A549 (cell line): ENCODE measurements at regions not wholly inside any gene's neighbourhood (a gene's known extent, or its start where the extent isn't known, plus 50 kb on each side); places are given as distances from the start of the nearest gene placed in this dataset.

ENCODE experiments used
- CHD2 ChIP-seq: fragments of 150-350 bp; IDR thresholded peaks from 2 replicates; pipeline ENCODE4 v1.6.1; 2014; ENCODE audit warnings: low read length; ENCODE audit not compliant: partially characterized antibody
- CHD4 ChIP-seq: fragments of 200-600 bp; sonication (generic); IDR thresholded peaks from 2 replicates; pipeline ENCODE4 v1.6.1; 2016; ENCODE audit warnings: antibody characterized with exemption, mild to moderate bottlenecking, borderline replicate concordance
- CTCF ChIP-seq: fragments of >200 bp; sonication (Bioruptor Twin); formaldehyde crosslinking; IDR thresholded peaks from 3 replicates; pipeline ENCODE4 v1.5.1; 2016
- NR3C1 ChIP-seq: fragments of >200 bp; sonication (Bioruptor Twin); formaldehyde crosslinking; IDR thresholded peaks from 3 replicates; pipeline ENCODE4 v1.6.1; 2017

- TF ChIP-seq CHD4 (no peak), NR3C1 (no peak), CTCF (no peak), CHD2 (no peak)
These were observed 324.4 kb upstream of the B3GAT1 start for GRCh38 chr11:134736251-134736947.
